Panc1 (cell line): ENCODE measurements at regions not wholly inside any gene's neighbourhood (a gene's known extent, or its start where the extent isn't known, plus 50 kb on each side); places are given as distances from the start of the nearest gene placed in this dataset.

Experiments
- ATAC-seq: fragments of 200-7000 bp; cut with Tn5 transposase; 2 replicates; pipeline ENCODE4 v1.9.1; 2020; ENCODE audit warnings: mild to moderate bottlenecking, moderate library complexity
- BruUV-seq: library from RNA; stranded (reverse); fragments of 400-500 nt; replicated peaks from 2 replicates; lab custom pipeline; 2021; lab: Mats Ljungman, UMichigan
- CTCF ChIA-PET: fragments of 300-600 bp; sonication (Branson Sonifier 250); formaldehyde crosslinking; loops from one replicate; lab custom pipeline; 2022; ENCODE audit warnings: antibody characterized with exemption; lab: Charles Lee
- POLR2A ChIA-PET: fragments of 300-600 bp; sonication (Branson Sonifier 250); formaldehyde crosslinking; loops from one replicate; lab custom pipeline; 2022; ENCODE audit warnings: antibody characterized with exemption; lab: Charles Lee
- DNase-seq: peaks from one replicate; pipeline ENCODE4 v3.0.0-alpha.2; 2010; ENCODE audit warnings: low read depth, low spot score
- H3K27ac ChIP-seq: 2 replicates; pipeline ENCODE4 v1.5.1; 2011; ENCODE audit warnings: mild to moderate bottlenecking, low read length, inconsistent platforms
- H3K27me3 ChIP-seq: fragments of 200-500 bp; sonication (Bioruptor generic); 2 replicates; pipeline ENCODE4 v1.6.0; 2014; ENCODE audit warnings: low read length, inconsistent platforms; ENCODE audit not compliant: control insufficient read depth, insufficient read depth
- H3K36me3 ChIP-seq: fragments of 200-500 bp; sonication (Bioruptor generic); 2 replicates; pipeline ENCODE4 v1.5.1; 2014; ENCODE audit warnings: inconsistent platforms, mild to moderate bottlenecking, low read length, moderate library complexity; ENCODE audit not compliant: control insufficient read depth, insufficient read depth
- H3K4me1 ChIP-seq: 2 replicates; pipeline ENCODE4 v1.5.1; 2011; ENCODE audit warnings: inconsistent platforms, mild to moderate bottlenecking, low read length, moderate library complexity; ENCODE audit not compliant: control insufficient read depth, insufficient read depth
- H3K4me3 ChIP-seq, 2 experiments: 2 replicates each; pipeline ENCODE4 v1.5.1; 2011 to 2012; ENCODE audit warnings: low read depth in 2 of 2, low read length in 2 of 2, mild to moderate bottlenecking in 2 of 2, inconsistent platforms in 1 of 2, moderate library complexity in 1 of 2
- H3K9me3 ChIP-seq: fragments of 200-500 bp; sonication (Bioruptor generic); 2 replicates; pipeline ENCODE4 v1.5.1; 2014; ENCODE audit warnings: low read depth, mild to moderate bottlenecking, inconsistent platforms, low read length, moderate library complexity; ENCODE audit not compliant: control insufficient read depth, insufficient read depth
- POLR2AphosphoS5 ChIP-seq: IDR thresholded peaks from 2 replicates; pipeline ENCODE4 v1.6.1; 2012; ENCODE audit warnings: mild to moderate bottlenecking, low read depth, low read length, moderate library complexity
- SIN3A ChIP-seq: IDR thresholded peaks from 2 replicates; pipeline ENCODE4 v1.6.1; 2012; ENCODE audit warnings: low read depth, mild to moderate bottlenecking, low read length, moderate library complexity, borderline replicate concordance; ENCODE audit not compliant: insufficient read depth
- TCF7L2 ChIP-seq: IDR thresholded peaks from 2 replicates; pipeline ENCODE4 v1.6.1; 2011; ENCODE audit warnings: mild to moderate bottlenecking, low read depth, low read length, inconsistent platforms
- in situ Hi-C: cut with HindIII; loops from 2 replicates; pipeline ENCODE4 v1.10.0; 2016; ENCODE audit warnings: low sequenced_read_pairs, low pct_unique_long_range_greater_than_20kb
- intact Hi-C: fragments of 100-400 bp; cut with micrococcal nuclease; formaldehyde crosslinking; loops from one replicate; pipeline ENCODE4 v1.10.0; 2022; ENCODE audit not compliant: unreplicated experiment
- TF ChIP-seq, protein P1 (sequence below): fragments of 450-650 bp; IDR thresholded peaks from 2 replicates; pipeline ENCODE4 v1.5.1; 2017; ENCODE audit warnings: mild to moderate bottlenecking
- TF ChIP-seq, protein P2 (sequence below), 2 experiments: IDR thresholded peaks; 2 replicates each; pipeline ENCODE4 v1.6.1; 2011 to 2012; ENCODE audit warnings: low read depth in 2 of 2, control low read depth in 1 of 2, low read length in 1 of 2, mild to moderate bottlenecking in 1 of 2, moderate library complexity in 1 of 2; ENCODE audit not compliant: insufficient read depth in 1 of 2

DNA sequence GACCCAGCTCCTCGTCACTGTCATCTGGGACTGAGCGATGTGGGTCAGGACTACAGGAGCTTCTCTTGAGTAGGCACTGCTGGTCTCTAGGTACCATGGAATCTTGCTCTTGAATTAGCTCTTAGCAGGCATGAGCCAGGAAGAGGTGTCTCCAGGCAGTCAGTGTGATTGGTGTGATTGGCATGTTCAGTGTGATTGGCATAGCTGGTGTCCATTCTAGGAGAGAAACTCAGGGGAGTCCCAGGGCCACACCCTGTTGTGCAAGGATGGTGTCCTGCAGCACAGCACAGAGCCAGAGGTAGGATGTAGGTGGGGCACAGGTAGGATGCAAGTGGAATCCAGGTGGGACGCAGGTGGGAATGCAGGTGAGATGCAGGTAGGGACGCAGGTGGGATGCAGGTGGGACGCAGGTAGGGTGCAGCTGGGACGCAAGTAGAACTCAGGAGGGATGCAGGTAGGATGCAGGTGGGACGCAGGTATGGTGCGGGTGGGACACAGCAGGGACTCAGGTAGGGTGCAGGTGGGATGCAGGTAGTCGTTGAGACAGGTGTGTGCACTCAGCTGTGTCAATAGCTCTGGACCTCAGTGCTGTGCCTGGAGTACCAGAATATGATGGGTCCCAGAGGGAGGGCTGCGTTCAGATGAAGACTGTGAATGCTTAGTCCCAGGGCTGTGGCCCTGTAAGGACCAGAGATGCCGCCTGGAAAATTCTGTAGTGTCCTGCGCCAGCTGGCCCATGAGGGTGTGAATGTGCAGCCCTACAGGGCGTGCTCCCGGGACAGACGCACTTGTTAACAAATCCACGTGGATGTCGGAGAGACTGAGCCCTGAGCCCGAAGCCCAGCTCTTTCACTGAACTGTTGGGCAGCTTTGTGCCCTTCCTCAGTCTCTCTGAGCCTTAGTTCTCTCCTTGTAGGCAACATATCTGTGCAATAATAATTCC is 248.2 kb upstream of the PITRM1 start:
- POLR2A ChIA-PET = no interaction called here
- TF ChIP-seq POLR2AphosphoS5 = no peak
- TF ChIP-seq TCF7L2 = no peak
- TF ChIP-seq, protein P1, sequence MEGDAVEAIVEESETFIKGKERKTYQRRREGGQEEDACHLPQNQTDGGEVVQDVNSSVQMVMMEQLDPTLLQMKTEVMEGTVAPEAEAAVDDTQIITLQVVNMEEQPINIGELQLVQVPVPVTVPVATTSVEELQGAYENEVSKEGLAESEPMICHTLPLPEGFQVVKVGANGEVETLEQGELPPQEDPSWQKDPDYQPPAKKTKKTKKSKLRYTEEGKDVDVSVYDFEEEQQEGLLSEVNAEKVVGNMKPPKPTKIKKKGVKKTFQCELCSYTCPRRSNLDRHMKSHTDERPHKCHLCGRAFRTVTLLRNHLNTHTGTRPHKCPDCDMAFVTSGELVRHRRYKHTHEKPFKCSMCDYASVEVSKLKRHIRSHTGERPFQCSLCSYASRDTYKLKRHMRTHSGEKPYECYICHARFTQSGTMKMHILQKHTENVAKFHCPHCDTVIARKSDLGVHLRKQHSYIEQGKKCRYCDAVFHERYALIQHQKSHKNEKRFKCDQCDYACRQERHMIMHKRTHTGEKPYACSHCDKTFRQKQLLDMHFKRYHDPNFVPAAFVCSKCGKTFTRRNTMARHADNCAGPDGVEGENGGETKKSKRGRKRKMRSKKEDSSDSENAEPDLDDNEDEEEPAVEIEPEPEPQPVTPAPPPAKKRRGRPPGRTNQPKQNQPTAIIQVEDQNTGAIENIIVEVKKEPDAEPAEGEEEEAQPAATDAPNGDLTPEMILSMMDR = no peak
- TF ChIP-seq, protein P2, sequence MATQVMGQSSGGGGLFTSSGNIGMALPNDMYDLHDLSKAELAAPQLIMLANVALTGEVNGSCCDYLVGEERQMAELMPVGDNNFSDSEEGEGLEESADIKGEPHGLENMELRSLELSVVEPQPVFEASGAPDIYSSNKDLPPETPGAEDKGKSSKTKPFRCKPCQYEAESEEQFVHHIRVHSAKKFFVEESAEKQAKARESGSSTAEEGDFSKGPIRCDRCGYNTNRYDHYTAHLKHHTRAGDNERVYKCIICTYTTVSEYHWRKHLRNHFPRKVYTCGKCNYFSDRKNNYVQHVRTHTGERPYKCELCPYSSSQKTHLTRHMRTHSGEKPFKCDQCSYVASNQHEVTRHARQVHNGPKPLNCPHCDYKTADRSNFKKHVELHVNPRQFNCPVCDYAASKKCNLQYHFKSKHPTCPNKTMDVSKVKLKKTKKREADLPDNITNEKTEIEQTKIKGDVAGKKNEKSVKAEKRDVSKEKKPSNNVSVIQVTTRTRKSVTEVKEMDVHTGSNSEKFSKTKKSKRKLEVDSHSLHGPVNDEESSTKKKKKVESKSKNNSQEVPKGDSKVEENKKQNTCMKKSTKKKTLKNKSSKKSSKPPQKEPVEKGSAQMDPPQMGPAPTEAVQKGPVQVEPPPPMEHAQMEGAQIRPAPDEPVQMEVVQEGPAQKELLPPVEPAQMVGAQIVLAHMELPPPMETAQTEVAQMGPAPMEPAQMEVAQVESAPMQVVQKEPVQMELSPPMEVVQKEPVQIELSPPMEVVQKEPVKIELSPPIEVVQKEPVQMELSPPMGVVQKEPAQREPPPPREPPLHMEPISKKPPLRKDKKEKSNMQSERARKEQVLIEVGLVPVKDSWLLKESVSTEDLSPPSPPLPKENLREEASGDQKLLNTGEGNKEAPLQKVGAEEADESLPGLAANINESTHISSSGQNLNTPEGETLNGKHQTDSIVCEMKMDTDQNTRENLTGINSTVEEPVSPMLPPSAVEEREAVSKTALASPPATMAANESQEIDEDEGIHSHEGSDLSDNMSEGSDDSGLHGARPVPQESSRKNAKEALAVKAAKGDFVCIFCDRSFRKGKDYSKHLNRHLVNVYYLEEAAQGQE (IDR thresholded peaks at IDR 0.05; ENCODE audit: insufficient read depth in 1 of 2, low read depth in 2 of 2, low read length in 1 of 2) = no peak
- TF ChIP-seq SIN3A = no peak

DNA sequence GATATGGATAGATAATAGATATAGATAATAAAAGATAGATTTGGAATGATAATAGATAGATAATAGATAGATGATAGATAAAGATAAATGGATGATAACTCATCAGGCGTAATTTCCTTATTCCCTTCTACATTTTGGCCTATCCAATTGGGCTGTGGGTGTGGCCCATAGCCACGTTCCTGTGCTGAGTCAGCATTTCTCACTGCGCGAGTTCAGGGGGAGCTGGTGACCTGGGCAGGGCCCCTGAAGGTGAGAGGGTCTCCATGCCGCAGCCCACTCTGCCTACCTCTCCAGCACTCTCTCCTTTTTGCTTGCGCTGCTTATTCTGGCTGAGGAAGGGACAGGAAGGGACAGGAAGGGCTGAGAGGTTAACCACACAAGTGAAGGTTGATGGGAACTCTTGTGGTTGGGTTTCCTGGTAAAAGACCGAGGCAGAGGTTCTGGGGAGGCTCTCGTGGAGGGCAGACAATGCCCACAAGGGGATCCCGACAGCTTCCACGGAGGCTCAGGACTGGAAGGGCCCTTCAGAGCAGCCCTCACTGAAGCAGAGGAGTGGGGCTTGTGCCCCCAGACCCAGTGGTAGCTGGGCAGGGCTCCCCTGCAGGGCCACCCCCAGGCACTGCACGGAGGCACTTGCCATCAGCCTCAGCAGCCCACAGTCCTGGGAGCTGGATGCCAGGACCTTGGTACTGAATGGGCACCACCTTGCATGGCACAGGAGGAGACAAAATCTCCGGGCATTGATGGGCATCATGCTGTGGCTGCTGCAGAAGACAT is 247.3 kb upstream of the PITRM1 start:
- no peak for TF ChIP-seq SIN3A

More for the DNA sequence above, 248.2 kb upstream of the PITRM1 start:
- intact Hi-C loops = no loop called here
- Histone ChIP-seq H3K27me3 (no peaks in the 10 kb centered on the region), H3K9me3 (no peaks in the 10 kb centered on the region), H3K4me1 (no peaks in the 10 kb centered on the region), H3K4me3 (no peak overlapping the region), H3K36me3 (no peaks in the 10 kb centered on the region), H3K27ac (no peak overlapping the region)
- DNase-seq (no peak), ATAC-seq (peak; percentile 29; the same call in 1 of the 2 replicates)
- BruUV-seq = no TSS peak
- in situ Hi-C loops = no loop called here
- CTCF ChIA-PET = interaction anchor here (0.6 kb wide), 1 partner anchor 79 kb away, joined by 3 read pairs; no protein-coding TSS in a partner anchor

More for the DNA sequence above, 247.3 kb upstream of the PITRM1 start:
- BruUV-seq = no TSS peak
- no peaks in the 10 kb centered on the region for H3K36me3 ChIP-seq
- intact Hi-C loops = no loop called here
- no peaks in the 10 kb centered on the region for H3K27me3 ChIP-seq
- ATAC-seq = no peak
- POLR2A ChIA-PET = no interaction called here
- in situ Hi-C loops = no loop called here
- no peak for DNase-seq
- no peaks in the 10 kb centered on the region for H3K9me3 ChIP-seq
- H3K27ac ChIP-seq = no peak overlapping the region
- H3K4me3 ChIP-seq = no peak overlapping the region
- H3K4me1 ChIP-seq = no peaks in the 10 kb centered on the region
- CTCF ChIA-PET = interaction anchor here (0.6 kb wide), 1 partner anchor 80 kb away, joined by 3 read pairs; no protein-coding TSS in a partner anchor
